HCT116 (cell line): ENCODE measurements at regions not wholly inside any gene's neighbourhood (a gene's known extent, or its start where the extent isn't known, plus 50 kb on each side); places are given as distances from the start of the nearest gene placed in this dataset.

Experiments
- ATAC-seq: fragments of 200-7000 bp; cut with Tn5 transposase; 2 replicates; pipeline ENCODE4 v1.9.1; 2020; ENCODE audit warnings: mild to moderate bottlenecking, moderate library complexity
- BruUV-seq: library from RNA; stranded (reverse); fragments of 400-500 nt; replicated peaks from 2 replicates; lab custom pipeline; 2021; lab: Mats Ljungman, UMichigan
- CTCF ChIA-PET: fragments of 300-600 bp; sonication (Branson Sonifier 250); formaldehyde crosslinking; loops from one replicate; lab custom pipeline; 2021; ENCODE audit warnings: antibody characterized with exemption; lab: Charles Lee
- POLR2A ChIA-PET: fragments of 300-600, 350-600 bp; sonication (Branson Sonifier 250); formaldehyde crosslinking; loops from one replicate; lab custom pipeline; 2021; ENCODE audit warnings: antibody characterized with exemption; lab: Charles Lee
- RAD21 ChIA-PET, 2 experiments: fragments of 300-600 bp; sonication (Branson Sonifier 250); formaldehyde crosslinking; loops; one replicate each; lab custom pipeline; 2023; ENCODE audit warnings: low total read pairs in 2 of 2; ENCODE audit not compliant: uncharacterized antibody in 2 of 2, unreplicated experiment in 2 of 2, low non-redundant PET in 1 of 2; lab: Charles Lee
- DNase-seq: peaks from one replicate; pipeline ENCODE4 v3.0.0-alpha.2; 2010; ENCODE audit warnings: low read depth, low spot score
- H2AFZ ChIP-seq: fragments of 200-600 bp; shearing (Covaris generic), sonication (generic); 2 replicates; pipeline ENCODE4 v1.6.1; 2017; ENCODE audit warnings: low read depth, mixed run types, mixed read lengths, antibody characterized with exemption, low read length; ENCODE audit not compliant: poor library complexity, severe bottlenecking
- H3K27ac ChIP-seq: 2 replicates; pipeline ENCODE4 v1.5.1; 2012; ENCODE audit warnings: low read depth, low read length
- H3K27me3 ChIP-seq: fragments of 200-600 bp; sonication (generic); 2 replicates; pipeline ENCODE4 v1.6.1; 2016; ENCODE audit warnings: mixed run types, low read length, mixed read lengths; ENCODE audit not compliant: insufficient read depth
- H3K36me3 ChIP-seq, 2 experiments: fragments of 200-500 bp in 1 of 2; fragments of 200-600 bp in 1 of 2; sonication (Bioruptor generic) in 1 of 2; sonication (generic) in 1 of 2; 2 replicates each; pipeline versions ENCODE4 v1.5.1 to v1.6.1; 2014 to 2016; ENCODE audit warnings: low read length in 2 of 2, inconsistent platforms in 1 of 2, mixed read lengths in 1 of 2, mixed run types in 1 of 2; ENCODE audit not compliant: insufficient read depth in 2 of 2, control insufficient read depth in 1 of 2
- H3K4me1 ChIP-seq, 2 experiments: fragments of 200-600 bp in 1 of 2; sonication (generic) in 1 of 2; 2 replicates each; pipeline versions ENCODE4 v1.5.1 to v1.6.1; 2012 to 2017; ENCODE audit warnings: low read length in 2 of 2, inconsistent platforms in 1 of 2, mild to moderate bottlenecking in 1 of 2, mixed read lengths in 1 of 2, mixed run types in 1 of 2, moderate library complexity in 1 of 2; ENCODE audit not compliant: insufficient read depth in 2 of 2, control insufficient read depth in 1 of 2
- H3K4me2 ChIP-seq: fragments of 200-600 bp; sonication (generic); 2 replicates; pipeline ENCODE4 v1.6.1; 2017; ENCODE audit warnings: mixed run types, low read length, mixed read lengths
- H3K4me3 ChIP-seq, 2 experiments: fragments of 200-600 bp in 1 of 2; sonication (generic) in 1 of 2; replicated peaks in 1 of 2; 2 replicates each; pipeline ENCODE4 v1.5.1; 2011 to 2016; ENCODE audit warnings: low read length in 2 of 2, control low read depth in 1 of 2, low read depth in 1 of 2, mild to moderate bottlenecking in 1 of 2, mixed read lengths in 1 of 2, mixed run types in 1 of 2
- H3K79me2 ChIP-seq: fragments of 200-600 bp; sonication (generic); 2 replicates; pipeline ENCODE4 v1.6.1; 2017; ENCODE audit warnings: mild to moderate bottlenecking, mixed run types, low read length, moderate library complexity, mixed read lengths; ENCODE audit not compliant: insufficient read depth
- H3K9ac ChIP-seq: fragments of 200-600 bp; sonication (generic); 2 replicates; pipeline ENCODE4 v1.6.1; 2016; ENCODE audit warnings: low read length, mixed read lengths
- H3K9me2 ChIP-seq: fragments of 200-600 bp; sonication (generic), shearing (Covaris generic); 2 replicates; pipeline ENCODE4 v1.6.1; 2017; ENCODE audit warnings: mixed run types, mild to moderate bottlenecking, moderate library complexity; ENCODE audit not compliant: insufficient read depth
- H3K9me3 ChIP-seq, 2 experiments: fragments of 200-500 bp in 1 of 2; fragments of 200-600 bp in 1 of 2; sonication (Bioruptor generic) in 1 of 2; sonication (generic) in 1 of 2; 2 replicates each; pipeline ENCODE4 v1.6.1; 2014 to 2017; ENCODE audit warnings: low read length in 2 of 2, mixed read lengths in 2 of 2, inconsistent platforms in 1 of 2, low read depth in 1 of 2, mild to moderate bottlenecking in 1 of 2, mixed run types in 1 of 2, moderate library complexity in 1 of 2; ENCODE audit not compliant: control insufficient read depth in 1 of 2, insufficient read depth in 1 of 2
- H4K20me1 ChIP-seq: fragments of 200-600 bp; sonication (generic), shearing (Covaris generic); 2 replicates; pipeline ENCODE4 v1.6.1; 2017; ENCODE audit warnings: mixed run types, mild to moderate bottlenecking, moderate library complexity; ENCODE audit not compliant: insufficient read depth
- CBX3 ChIP-seq: IDR thresholded peaks from 2 replicates; pipeline ENCODE4 v1.6.1; 2012; ENCODE audit warnings: low read depth
- EGR1 ChIP-seq: IDR thresholded peaks from 2 replicates; pipeline ENCODE4 v1.6.1; 2012; ENCODE audit warnings: low read depth
- ELF1 ChIP-seq: IDR thresholded peaks from 2 replicates; pipeline ENCODE4 v1.6.1; 2012; ENCODE audit warnings: low read depth, borderline replicate concordance
- EZH2phosphoT487 ChIP-seq: fragments of 200-600 bp; IDR thresholded peaks from 2 replicates; pipeline ENCODE4 v1.6.1; 2018; ENCODE audit warnings: antibody characterized with exemption, borderline replicate concordance
- FOSL1 ChIP-seq: IDR thresholded peaks from 2 replicates; pipeline ENCODE4 v1.6.1; 2012; ENCODE audit warnings: low read depth
- JUND ChIP-seq: IDR thresholded peaks from 2 replicates; pipeline ENCODE4 v1.6.1; 2012
- POLR2AphosphoS5 ChIP-seq: IDR thresholded peaks from 2 replicates; pipeline ENCODE4 v1.6.1; 2011; ENCODE audit warnings: mild to moderate bottlenecking, low read depth, low read length, moderate library complexity
- SP1 ChIP-seq: IDR thresholded peaks from 2 replicates; pipeline ENCODE4 v1.6.1; 2012; ENCODE audit warnings: low read depth
- SRF ChIP-seq: IDR thresholded peaks from 2 replicates; pipeline ENCODE4 v1.6.1; 2012; ENCODE audit warnings: low read depth
- ZNF274 ChIP-seq: fragments of 200-500 bp; sonication (Bioruptor generic); IDR thresholded peaks from 2 replicates; pipeline ENCODE4 v1.6.1; 2014; ENCODE audit warnings: mild to moderate bottlenecking, low read depth, low read length, inconsistent platforms
- intact Hi-C: fragments of 100-400 bp; cut with micrococcal nuclease; formaldehyde crosslinking; loops from 2 replicates; pipeline ENCODE4 v1.10.0; 2022
- TF ChIP-seq, protein P1 (sequence below): IDR thresholded peaks from 2 replicates; pipeline ENCODE4 v1.6.1; 2011; ENCODE audit warnings: mild to moderate bottlenecking, low read length, moderate library complexity; ENCODE audit not compliant: insufficient replicate concordance; ENCODE audit errors: extremely low read depth
- TF ChIP-seq, protein P2 (sequence below): IDR thresholded peaks from 2 replicates; pipeline ENCODE4 v1.6.1; 2012

DNA sequence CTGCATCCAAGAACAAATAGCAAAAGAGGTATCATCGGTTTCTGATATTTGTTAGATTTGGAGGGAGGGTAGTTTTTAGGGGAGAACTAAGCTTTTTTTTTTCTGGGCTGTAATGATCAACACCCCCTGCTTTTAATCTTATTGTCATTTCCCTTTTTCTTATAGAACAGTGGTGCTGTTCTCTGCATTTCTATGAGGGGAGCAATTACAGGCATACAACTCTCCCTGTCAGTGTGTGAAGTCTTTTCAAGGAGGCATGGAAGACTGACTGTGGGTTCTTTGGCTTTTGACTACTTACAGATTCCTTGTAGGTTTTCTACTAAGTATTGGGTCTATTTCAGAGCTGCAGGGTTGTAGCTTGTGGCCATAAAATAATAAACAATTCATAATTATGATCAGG, 632.3 kb downstream of the TFAP2B start:
- no peaks in the 10 kb centered on the region for H3K36me3 ChIP-seq
- H2AFZ ChIP-seq = no peak overlapping the region
- H3K27me3 ChIP-seq = no peaks in the 10 kb centered on the region
- TF ChIP-seq ZNF274 (no peak), ELF1 (no peak), POLR2AphosphoS5 (no peak), SRF (no peak), SP1 (no peak), CBX3 (no peak), EGR1 (no peak), EZH2phosphoT487 (no peak), JUND (no peak), FOSL1 (no peak)
- TF ChIP-seq, protein P1, sequence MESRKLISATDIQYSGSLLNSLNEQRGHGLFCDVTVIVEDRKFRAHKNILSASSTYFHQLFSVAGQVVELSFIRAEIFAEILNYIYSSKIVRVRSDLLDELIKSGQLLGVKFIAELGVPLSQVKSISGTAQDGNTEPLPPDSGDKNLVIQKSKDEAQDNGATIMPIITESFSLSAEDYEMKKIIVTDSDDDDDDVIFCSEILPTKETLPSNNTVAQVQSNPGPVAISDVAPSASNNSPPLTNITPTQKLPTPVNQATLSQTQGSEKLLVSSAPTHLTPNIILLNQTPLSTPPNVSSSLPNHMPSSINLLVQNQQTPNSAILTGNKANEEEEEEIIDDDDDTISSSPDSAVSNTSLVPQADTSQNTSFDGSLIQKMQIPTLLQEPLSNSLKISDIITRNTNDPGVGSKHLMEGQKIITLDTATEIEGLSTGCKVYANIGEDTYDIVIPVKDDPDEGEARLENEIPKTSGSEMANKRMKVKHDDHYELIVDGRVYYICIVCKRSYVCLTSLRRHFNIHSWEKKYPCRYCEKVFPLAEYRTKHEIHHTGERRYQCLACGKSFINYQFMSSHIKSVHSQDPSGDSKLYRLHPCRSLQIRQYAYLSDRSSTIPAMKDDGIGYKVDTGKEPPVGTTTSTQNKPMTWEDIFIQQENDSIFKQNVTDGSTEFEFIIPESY = no peak
- TF ChIP-seq, protein P2, sequence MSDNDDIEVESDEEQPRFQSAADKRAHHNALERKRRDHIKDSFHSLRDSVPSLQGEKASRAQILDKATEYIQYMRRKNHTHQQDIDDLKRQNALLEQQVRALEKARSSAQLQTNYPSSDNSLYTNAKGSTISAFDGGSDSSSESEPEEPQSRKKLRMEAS = no peak
- H3K9ac ChIP-seq = no peak overlapping the region
- no TSS peak for BruUV-seq
- ChIA-PET RAD21 (no interaction called here), POLR2A (no interaction called here), CTCF (no interaction called here)
- H3K9me2 ChIP-seq = no peaks in the 10 kb centered on the region
- no peaks in the 10 kb centered on the region for H3K4me1 ChIP-seq
- H3K4me3 ChIP-seq = no peak overlapping the region
- peaks cover 11 to 14% of the 10 kb centered on the region in 2 experiments; a peak in 2 of 4 replicates for H3K9me3 ChIP-seq
- H3K27ac ChIP-seq = no peak overlapping the region
- intact Hi-C loops = no loop called here
- no peak for ATAC-seq
- H3K79me2 ChIP-seq = no peaks in the 10 kb centered on the region
- DNase-seq = no peak
- no peak overlapping the region for H3K4me2 ChIP-seq
- H4K20me1 ChIP-seq = no peaks in the 10 kb centered on the region
